Activated CD4-positive, alpha-beta T cell treated with anti-CD3 and anti-CD28 coated beads for 36 hours (primary cell): ENCODE measurements at regions not wholly inside any gene's neighbourhood (a gene's known extent, or its start where the extent isn't known, plus 50 kb on each side); places are given as distances from the start of the nearest gene placed in this dataset.

Experiments
- ATAC-seq: fragments of 200-7000 bp; cut with Tn5 transposase; one replicate; pipeline ENCODE4 v1.10.0; 2021; ENCODE audit warnings: mild to moderate bottlenecking, moderate library complexity
- CTCF ChIA-PET: fragments of 350-600 bp; sonication (Branson Sonifier 250); formaldehyde crosslinking; loops from one replicate; lab custom pipeline; 2021; ENCODE audit warnings: antibody characterized with exemption; lab: Charles Lee
- POLR2A ChIA-PET: fragments of 350-600 bp; sonication (Branson Sonifier 250); formaldehyde crosslinking; loops from one replicate; lab custom pipeline; 2021; ENCODE audit warnings: antibody characterized with exemption, inconsistent platforms; lab: Charles Lee
- DNase-seq: peaks from one replicate; pipeline ENCODE4 v3.0.0-alpha.2; 2020
- H3K27ac Mint-ChIP-seq: one replicate; pipeline ENCODE4 v1.8.0; 2021; ENCODE audit warnings: mixed read lengths
- H3K27me3 Mint-ChIP-seq: one replicate; pipeline ENCODE4 v1.8.0; 2021; ENCODE audit warnings: mixed read lengths
- H3K36me3 Mint-ChIP-seq: one replicate; pipeline ENCODE4 v1.8.0; 2021; ENCODE audit warnings: low read depth, mixed read lengths
- H3K4me1 Mint-ChIP-seq: one replicate; pipeline ENCODE4 v1.8.0; 2021; ENCODE audit warnings: mixed read lengths
- H3K4me3 Mint-ChIP-seq: one replicate; pipeline ENCODE4 v1.8.0; 2021; ENCODE audit warnings: mild to moderate bottlenecking, moderate library complexity, mixed read lengths
- H3K9me3 Mint-ChIP-seq: one replicate; pipeline ENCODE4 v1.8.0; 2021; ENCODE audit warnings: low read depth, mixed read lengths
- intact Hi-C, 2 experiments: fragments of 100-400 bp; cut with DNase I in 1 of 2; cut with micrococcal nuclease in 1 of 2; formaldehyde crosslinking; loops; one replicate each; pipeline versions ENCODE4 v1.14.2 to v1.15.1; 2022 to 2024; cut with DNase I, micrococcal nuclease

DNA sequence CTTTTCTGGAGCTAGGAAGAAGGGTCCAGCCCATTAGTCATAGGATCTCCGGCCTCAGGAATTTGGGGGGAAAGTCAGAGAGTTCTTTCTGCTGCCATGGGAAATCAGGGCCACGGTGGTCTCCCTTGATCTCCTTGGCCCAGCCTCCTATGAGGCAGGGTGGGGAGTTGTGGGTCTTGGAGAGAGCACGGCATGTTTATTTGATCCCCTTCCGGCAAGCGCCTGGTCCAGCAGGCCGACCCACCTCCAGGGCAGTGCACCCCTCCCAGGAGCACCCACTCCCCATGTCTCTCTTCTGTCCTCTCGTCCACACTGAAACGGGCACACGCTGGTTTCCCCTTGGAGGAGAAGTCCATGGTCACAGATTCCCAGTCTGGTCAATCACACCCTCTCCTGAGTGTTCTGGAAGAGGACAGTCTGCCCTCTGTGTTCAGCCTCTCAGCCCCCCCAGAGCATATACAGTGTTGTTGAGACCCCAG lies 464.6 kb upstream of the HS6ST1 start:
- ATAC-seq (no peak), DNase-seq (no peak)
- POLR2A ChIA-PET: no interaction called here
- H3K4me3 Mint-ChIP-seq: no peak overlapping the region
- H3K9me3 Mint-ChIP-seq: peaks cover under 1% of the 10 kb centered on the region
- H3K4me1 Mint-ChIP-seq: no peaks in the 10 kb centered on the region
- intact Hi-C loops: no loop called here
- CTCF ChIA-PET: no interaction called here
- H3K27ac Mint-ChIP-seq: no peak overlapping the region
- no peaks in the 10 kb centered on the region for H3K36me3 Mint-ChIP-seq
- no peaks in the 10 kb centered on the region for H3K27me3 Mint-ChIP-seq

DNA sequence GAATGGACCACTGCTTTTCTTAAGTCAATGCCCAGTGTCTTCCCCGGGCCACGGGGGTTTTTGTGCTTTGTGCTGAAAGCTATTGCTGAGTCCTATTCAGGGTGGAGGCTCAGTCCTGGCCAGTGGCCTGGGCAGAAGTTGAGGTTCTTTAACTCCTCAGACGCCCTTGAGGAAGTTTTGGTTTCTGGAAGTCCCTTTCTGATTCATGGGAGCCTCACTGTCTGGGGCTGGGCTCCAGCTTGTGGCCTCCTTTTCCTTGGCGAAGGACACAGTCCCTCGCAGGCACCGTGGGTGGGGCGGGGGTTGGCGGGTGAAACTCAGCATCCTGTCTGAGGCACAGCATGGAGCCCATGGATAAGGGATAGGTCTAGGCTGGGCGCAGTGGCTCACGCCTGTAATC lies 465.2 kb upstream of the HS6ST1 start:
- no peak for DNase-seq
- no peak overlapping the region for H3K4me3 Mint-ChIP-seq

DNA sequence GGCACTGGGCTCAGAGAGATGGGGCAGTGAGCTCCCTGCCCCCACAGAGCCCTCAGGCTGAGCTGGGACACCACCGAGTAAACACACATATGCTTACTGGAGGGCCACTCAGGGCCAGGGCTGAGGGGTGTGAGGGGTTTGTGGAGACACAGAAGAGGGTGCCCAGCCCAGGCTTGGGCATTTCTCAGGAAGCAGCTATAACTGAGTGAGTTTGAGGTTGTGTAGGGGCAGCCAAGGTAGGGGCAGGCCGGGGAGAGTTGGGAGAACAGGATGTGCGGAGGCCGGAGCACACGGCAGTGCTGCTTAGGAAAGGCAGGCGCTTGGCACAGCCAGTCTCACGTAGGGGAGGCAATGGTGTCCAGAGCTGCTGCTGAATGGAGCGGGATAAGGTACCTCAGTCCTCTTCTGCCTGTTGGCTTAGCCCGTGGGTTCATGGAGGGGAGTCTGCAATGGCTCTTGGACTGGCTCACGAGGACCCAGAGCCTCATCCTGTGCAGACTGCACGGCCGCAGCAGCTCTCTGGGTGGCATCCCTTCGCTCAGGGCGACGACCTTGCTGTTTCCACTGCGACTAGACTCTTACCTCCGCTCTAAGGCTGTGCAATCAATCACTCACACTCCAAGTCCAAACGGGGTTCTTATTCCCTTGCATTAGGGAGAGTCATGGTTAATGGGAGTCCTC lies 466.1 kb upstream of the HS6ST1 start:
- Mint-ChIP-seq H3K27ac (no peak overlapping the region), H3K4me3 (no peak overlapping the region), H3K4me1 (no peaks in the 10 kb centered on the region), H3K9me3 (peaks cover 9% of the 10 kb centered on the region), H3K27me3 (no peaks in the 10 kb centered on the region), H3K36me3 (no peaks in the 10 kb centered on the region)
- CTCF ChIA-PET: no interaction called here
- POLR2A ChIA-PET: no interaction called here
- no peak for DNase-seq
- no peak for ATAC-seq
- intact Hi-C loops: no loop called here

More for the DNA sequence above, 465.2 kb upstream of the HS6ST1 start:
- Mint-ChIP-seq H3K9me3 (peaks cover 7% of the 10 kb centered on the region), H3K36me3 (no peaks in the 10 kb centered on the region), H3K27ac (no peak overlapping the region), H3K4me1 (no peaks in the 10 kb centered on the region), H3K27me3 (no peaks in the 10 kb centered on the region)
- intact Hi-C loops: no loop called here
- ChIA-PET POLR2A (no interaction called here), CTCF (no interaction called here)
- ATAC-seq: no peak

DNA sequence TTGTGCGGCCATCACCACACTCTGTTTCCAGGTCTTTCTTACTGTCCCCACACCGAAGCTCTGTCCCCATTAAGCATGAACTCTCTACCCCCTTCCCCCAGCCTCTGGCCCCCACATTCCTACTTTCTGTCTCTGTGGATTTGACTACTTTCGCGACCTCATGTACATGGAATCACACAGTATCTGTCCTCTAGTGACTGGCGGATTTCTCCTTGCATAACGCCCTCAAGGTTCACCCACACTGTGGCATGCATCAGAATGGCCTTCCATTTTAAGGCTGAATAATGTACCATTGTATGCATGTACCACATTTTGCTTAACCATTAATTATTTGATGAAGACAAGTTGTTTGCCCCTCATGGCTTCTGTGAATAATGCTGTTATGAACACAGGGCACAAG lies 467.6 kb upstream of the HS6ST1 start:
- ChIA-PET POLR2A (no interaction called here), CTCF (no interaction called here)
- Mint-ChIP-seq H3K27ac (no peak overlapping the region), H3K4me3 (no peak overlapping the region), H3K27me3 (no peaks in the 10 kb centered on the region), H3K4me1 (no peaks in the 10 kb centered on the region), H3K36me3 (no peaks in the 10 kb centered on the region), H3K9me3 (peaks cover 9% of the 10 kb centered on the region)
- no peak for DNase-seq
- intact Hi-C loops: no loop called here
- ATAC-seq: no peak

DNA sequence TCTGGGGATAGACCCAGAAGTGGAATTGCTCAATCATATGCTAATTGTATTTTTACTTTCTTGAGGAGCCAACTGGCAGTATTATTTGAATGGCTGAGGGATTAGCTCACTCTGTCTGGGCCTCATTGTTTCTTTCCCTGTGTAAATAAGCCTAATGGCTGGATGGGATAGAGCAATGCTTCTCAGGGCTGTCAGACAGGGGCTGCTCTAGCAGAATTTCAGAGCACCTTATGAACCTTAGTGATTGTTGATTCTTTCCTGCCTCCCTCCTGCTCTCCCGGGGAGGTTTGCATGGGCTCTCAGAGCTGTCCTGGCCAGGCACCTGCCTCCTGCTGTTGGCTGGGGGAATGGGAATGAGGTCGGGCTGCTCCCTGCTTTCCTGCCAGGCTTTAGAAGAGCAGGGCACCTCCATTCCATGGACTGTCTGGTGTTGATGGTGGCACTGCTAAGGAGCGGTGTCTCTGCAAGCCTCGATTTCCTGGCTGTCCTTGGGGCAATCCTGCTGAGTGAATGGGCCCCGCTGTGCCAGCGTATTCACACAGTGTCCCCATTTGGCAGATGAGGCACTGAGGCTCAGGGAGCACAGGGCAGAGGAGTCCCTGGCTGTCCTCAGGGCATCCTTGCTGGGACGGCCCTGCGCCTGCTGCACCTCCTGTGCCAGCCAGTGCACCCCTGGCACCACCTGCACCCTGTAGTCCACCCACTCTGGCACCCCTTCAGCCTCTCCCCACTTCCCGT lies 468.2 kb upstream of the HS6ST1 start:
- CTCF ChIA-PET: no interaction called here
- Mint-ChIP-seq H3K36me3 (no peaks in the 10 kb centered on the region), H3K27me3 (no peaks in the 10 kb centered on the region), H3K4me3 (no peak overlapping the region), H3K9me3 (peaks cover 9% of the 10 kb centered on the region), H3K4me1 (no peaks in the 10 kb centered on the region), H3K27ac (no peak overlapping the region)
- intact Hi-C loops: no loop called here
- no peak for DNase-seq
- no peak for ATAC-seq
- POLR2A ChIA-PET: no interaction called here

DNA sequence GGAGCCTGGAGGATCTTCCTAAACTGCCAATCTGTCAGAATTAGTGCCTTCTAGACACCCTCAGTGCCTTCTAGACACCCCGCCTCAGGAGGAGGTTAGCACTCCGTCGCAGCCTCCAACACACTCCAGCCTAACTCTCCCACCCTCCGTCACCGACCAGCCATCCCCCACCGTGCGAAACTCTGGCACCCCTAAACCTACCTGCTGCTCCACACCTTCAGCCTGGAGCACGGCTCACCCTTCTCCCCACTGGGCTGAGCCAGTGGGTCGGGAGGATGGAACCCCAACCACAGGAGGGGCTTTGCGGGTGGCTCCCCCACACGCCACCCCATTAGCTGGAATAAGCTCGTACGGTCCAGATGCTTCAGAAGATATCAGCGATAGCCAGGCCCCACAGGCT lies 468.9 kb upstream of the HS6ST1 start:
- ATAC-seq (no peak), DNase-seq (no peak)
- Mint-ChIP-seq H3K9me3 (peaks cover 9% of the 10 kb centered on the region), H3K36me3 (no peaks in the 10 kb centered on the region), H3K27me3 (no peaks in the 10 kb centered on the region), H3K4me3 (no peak overlapping the region), H3K4me1 (no peaks in the 10 kb centered on the region), H3K27ac (no peak overlapping the region)
- intact Hi-C loops: no loop called here
- ChIA-PET POLR2A (no interaction called here), CTCF (no interaction called here)

DNA sequence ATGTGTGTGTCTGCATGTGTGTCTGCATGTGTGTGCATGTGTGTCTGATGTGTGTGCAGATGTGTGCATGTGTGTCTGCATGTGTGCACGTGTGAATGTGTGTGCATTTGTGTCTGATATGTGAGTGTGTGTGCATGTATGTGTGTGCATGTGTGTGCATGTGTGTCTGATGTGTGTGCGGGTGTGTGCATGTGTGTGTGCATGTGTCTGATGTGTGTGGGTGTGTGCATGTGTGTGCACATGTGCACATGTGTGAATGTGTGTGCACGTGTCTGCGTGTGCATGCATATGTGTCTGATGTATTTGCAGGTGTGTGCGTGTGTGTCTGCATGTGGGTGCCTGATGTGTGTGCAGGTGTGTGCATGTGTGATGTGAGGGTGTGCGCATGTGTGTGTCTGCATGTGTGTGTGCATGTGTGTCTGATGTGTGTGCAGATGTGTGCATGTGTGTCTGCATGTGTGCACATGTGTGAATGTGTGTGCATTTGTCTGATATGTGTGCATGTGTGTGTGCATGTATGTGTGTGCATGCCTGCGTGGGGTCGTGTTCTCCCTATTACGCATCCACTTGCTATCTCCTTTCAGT lies 470.1 kb upstream of the HS6ST1 start:
- intact Hi-C loops: no loop called here
- no peak overlapping the region for H3K27ac Mint-ChIP-seq
- no peak overlapping the region for H3K4me3 Mint-ChIP-seq
- no peaks in the 10 kb centered on the region for H3K36me3 Mint-ChIP-seq
- DNase-seq (no peak), ATAC-seq (no peak)
- H3K27me3 Mint-ChIP-seq: no peaks in the 10 kb centered on the region
- POLR2A ChIA-PET: no interaction called here
- CTCF ChIA-PET: no interaction called here
- H3K4me1 Mint-ChIP-seq: no peaks in the 10 kb centered on the region
- peaks cover 9% of the 10 kb centered on the region for H3K9me3 Mint-ChIP-seq

DNA sequence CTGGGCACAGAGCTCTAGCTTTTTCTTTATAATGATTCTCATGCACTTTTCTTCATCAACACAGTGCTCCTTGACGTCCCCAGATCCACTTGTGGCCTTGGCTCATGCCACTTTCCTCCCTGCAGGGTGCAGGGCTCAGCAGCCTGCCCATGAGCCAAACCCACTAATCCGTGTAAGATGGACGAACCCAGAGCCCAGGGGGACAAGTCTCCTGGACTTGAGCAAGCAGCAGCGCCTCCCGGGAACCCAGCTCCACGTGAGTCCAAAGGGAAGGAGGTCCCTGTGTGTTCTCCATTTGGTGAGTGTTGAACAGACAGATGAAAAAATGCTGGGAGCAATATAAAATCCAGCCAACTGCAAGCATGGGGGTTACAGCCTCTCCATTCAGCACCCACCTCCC lies 470.6 kb upstream of the HS6ST1 start:
- H3K9me3 Mint-ChIP-seq: peaks cover 9% of the 10 kb centered on the region
- no peaks in the 10 kb centered on the region for H3K36me3 Mint-ChIP-seq
- intact Hi-C loops: no loop called here
- DNase-seq: no peak
- H3K27ac Mint-ChIP-seq: no peak overlapping the region
- no peaks in the 10 kb centered on the region for H3K4me1 Mint-ChIP-seq
- no peaks in the 10 kb centered on the region for H3K27me3 Mint-ChIP-seq
- POLR2A ChIA-PET: no interaction called here
- ATAC-seq: no peak
- H3K4me3 Mint-ChIP-seq: no peak overlapping the region
- CTCF ChIA-PET: no interaction called here

DNA sequence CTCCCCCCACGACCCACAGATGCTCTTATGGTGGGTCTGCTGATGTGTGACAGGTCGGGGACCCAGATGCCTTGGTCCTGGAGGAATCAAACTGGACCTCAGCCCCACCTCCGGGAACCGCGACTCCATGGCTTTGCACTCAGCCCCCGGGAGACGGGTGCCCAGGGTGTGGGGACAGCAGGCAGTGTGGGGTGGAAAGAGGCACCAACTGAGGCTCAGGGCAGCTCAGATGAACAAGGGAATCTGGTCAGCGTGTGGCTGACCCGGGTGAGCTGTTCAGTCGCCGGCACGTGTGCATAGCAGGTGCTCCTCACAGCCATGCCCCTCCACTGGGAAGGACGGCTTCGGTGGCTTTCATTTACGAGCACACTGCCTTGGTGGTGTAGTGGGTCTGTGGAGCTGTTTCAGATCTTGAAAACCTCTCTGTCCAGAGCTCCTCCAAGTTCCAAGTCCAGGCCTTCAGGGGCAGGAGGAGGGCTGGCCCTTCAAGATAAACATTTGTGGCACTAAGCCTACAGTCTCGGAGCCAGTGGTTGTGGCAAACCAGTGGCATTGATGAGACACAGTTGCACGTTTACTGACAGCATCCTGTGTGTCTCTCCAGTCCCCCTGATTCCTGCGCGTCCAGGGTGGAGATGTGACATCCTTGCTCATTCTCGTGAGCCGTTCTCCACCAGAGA lies 471.2 kb upstream of the HS6ST1 start:
- no peak overlapping the region for H3K27ac Mint-ChIP-seq
- DNase-seq (no peak), ATAC-seq (no peak)
- no peaks in the 10 kb centered on the region for H3K36me3 Mint-ChIP-seq
- H3K4me1 Mint-ChIP-seq: no peaks in the 10 kb centered on the region
- intact Hi-C loops: no loop called here
- ChIA-PET CTCF (no interaction called here), POLR2A (no interaction called here)
- H3K27me3 Mint-ChIP-seq: no peaks in the 10 kb centered on the region
- H3K4me3 Mint-ChIP-seq: no peak overlapping the region
- H3K9me3 Mint-ChIP-seq: peaks cover 9% of the 10 kb centered on the region

DNA sequence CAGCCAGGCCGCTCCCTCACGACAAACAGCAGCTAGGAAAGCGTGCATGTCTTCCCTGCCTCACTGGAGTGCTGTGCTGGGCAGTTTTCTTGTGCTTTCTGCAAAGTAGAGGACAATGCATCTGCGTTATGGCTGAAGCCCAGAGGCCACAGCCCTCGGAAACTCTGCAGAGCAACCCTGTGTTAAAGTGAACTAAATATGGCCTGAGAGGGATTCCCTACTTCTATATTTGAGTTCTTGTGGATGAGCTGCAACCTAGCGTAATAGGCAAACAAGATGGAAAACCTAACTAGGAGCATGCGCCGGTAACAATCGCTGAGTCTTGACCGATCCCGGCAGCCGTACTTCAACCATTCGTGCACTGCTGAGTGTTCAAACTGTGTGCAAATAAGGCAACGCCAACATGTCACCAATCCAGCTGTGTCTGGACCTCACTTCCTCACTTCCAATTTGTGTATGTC lies 471.9 kb upstream of the HS6ST1 start:
- ChIA-PET CTCF (no interaction called here), POLR2A (no interaction called here)
- Mint-ChIP-seq H3K36me3 (no peaks in the 10 kb centered on the region), H3K9me3 (peaks cover 9% of the 10 kb centered on the region), H3K4me3 (no peak overlapping the region), H3K27me3 (no peaks in the 10 kb centered on the region), H3K27ac (no peak overlapping the region), H3K4me1 (no peaks in the 10 kb centered on the region)
- intact Hi-C loops: no loop called here
- no peak for ATAC-seq
- no peak for DNase-seq

DNA sequence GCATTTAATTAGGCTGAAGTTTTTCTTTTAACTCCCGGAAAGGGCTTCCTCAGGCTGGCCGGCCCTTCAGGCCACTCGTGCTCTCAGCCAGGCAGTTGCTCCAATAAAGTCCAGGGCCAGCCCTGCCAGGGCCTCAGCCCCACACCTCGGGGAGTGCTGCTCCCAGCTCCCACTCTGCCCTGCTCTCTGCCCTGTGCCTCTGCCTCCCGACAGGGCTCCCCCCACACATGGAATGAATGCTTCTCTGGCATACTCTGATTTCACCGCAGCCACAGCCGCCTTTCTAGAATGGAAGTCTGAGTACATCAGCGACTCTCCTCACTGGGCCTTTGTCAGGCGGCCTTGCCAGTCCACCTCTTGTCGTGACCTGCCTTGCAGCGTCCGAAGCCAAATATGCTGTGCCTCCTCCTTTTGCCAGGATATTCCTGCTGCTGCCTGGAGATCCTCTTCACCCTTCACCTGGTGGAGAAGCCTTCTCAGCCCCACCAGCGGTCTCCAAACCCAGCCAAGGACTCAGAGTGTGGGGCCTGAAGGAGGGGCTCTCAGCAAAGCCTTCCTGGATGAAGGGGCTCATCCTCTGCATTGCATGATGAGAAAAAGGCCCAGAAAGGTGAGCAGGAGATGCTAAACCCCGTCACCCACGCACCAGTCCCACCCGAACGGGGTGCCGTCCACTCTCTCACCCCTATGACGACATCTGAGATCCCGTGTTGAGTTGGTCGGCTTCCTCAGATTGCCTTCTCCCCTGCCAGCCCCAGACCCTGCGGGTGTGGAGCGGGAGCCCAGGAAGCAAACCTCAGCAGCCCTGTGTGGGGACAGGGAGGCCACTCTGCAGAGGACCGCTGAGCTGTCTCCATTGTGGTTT lies 472.7 kb upstream of the HS6ST1 start:
- Mint-ChIP-seq H3K4me3 (no peak overlapping the region), H3K9me3 (peaks cover 9% of the 10 kb centered on the region), H3K27ac (no peak overlapping the region), H3K27me3 (no peaks in the 10 kb centered on the region), H3K4me1 (no peaks in the 10 kb centered on the region), H3K36me3 (no peaks in the 10 kb centered on the region)
- DNase-seq: no peak
- intact Hi-C loops: no loop called here
- POLR2A ChIA-PET: no interaction called here
- CTCF ChIA-PET: no interaction called here
- ATAC-seq: no peak
